MCF 10A (cell line): ENCODE measurements at regions not wholly inside any gene's neighbourhood (a gene's known extent, or its start where the extent isn't known, plus 50 kb on each side); places are given as distances from the start of the nearest gene placed in this dataset.

Experiments
- BruUV-seq: library from RNA; stranded (reverse); fragments of 400-500 nt; replicated peaks from 2 replicates; lab custom pipeline; 2021; lab: Mats Ljungman, UMichigan
- CTCF ChIA-PET: fragments of 300-600 bp; sonication (Branson Sonifier 250); formaldehyde crosslinking; extraction: SDS; loops from one replicate; lab custom pipeline; 2021; ENCODE audit warnings: antibody characterized with exemption, inconsistent platforms; lab: Yijun Ruan, JAX
- POLR2A ChIA-PET: fragments of 300-600, 350-650 bp; sonication (Branson Sonifier 250); formaldehyde crosslinking; extraction: SDS; loops from one replicate; lab custom pipeline; 2020; ENCODE audit warnings: antibody characterized with exemption, inconsistent platforms; lab: Yijun Ruan, JAX
- DNase-seq: peaks from one replicate; pipeline ENCODE4 v3.0.0-alpha.2; 2018; ENCODE audit not compliant: unreplicated experiment
- H3K27ac Mint-ChIP-seq: one replicate; pipeline ENCODE4 v1.8.0; 2022; ENCODE audit warnings: mild to moderate bottlenecking, low read depth, mixed read lengths; ENCODE audit not compliant: unreplicated experiment
- H3K27me3 Mint-ChIP-seq: one replicate; pipeline ENCODE4 v1.8.0; 2022; ENCODE audit warnings: mixed read lengths; ENCODE audit not compliant: insufficient read depth, unreplicated experiment
- H3K36me3 Mint-ChIP-seq: one replicate; pipeline ENCODE4 v1.8.0; 2022; ENCODE audit warnings: mild to moderate bottlenecking, moderate library complexity, mixed read lengths; ENCODE audit not compliant: insufficient read depth, unreplicated experiment
- H3K4me1 Mint-ChIP-seq: one replicate; pipeline ENCODE4 v1.8.0; 2022; ENCODE audit warnings: mixed read lengths; ENCODE audit not compliant: insufficient read depth, unreplicated experiment
- H3K4me3 Mint-ChIP-seq: one replicate; pipeline ENCODE4 v1.8.0; 2022; ENCODE audit warnings: mild to moderate bottlenecking, moderate library complexity, mixed read lengths; ENCODE audit not compliant: unreplicated experiment
- H3K9me3 Mint-ChIP-seq: one replicate; pipeline ENCODE4 v1.8.0; 2022; ENCODE audit warnings: mixed read lengths; ENCODE audit not compliant: unreplicated experiment
- CTCF ChIP-seq: fragments of 200-600 bp; IDR thresholded peaks from one replicate; pipeline ENCODE4 v1.8.0; 2022; ENCODE audit warnings: antibody characterized with exemption, mild to moderate bottlenecking; ENCODE audit not compliant: unreplicated experiment
- intact Hi-C: fragments of 100-400 bp; cut with micrococcal nuclease; formaldehyde crosslinking; loops from 2 replicates; pipeline ENCODE4 v1.14.1; 2022

- no peak overlapping the region for H3K27ac Mint-ChIP-seq
- H3K4me3 Mint-ChIP-seq: no peak overlapping the region
- POLR2A ChIA-PET: interaction anchor here (0.5 to 0.7 kb wide), 2 partner anchors 75 to 308 kb away, joined by 3 read pairs; no protein-coding TSS in a partner anchor
- BruUV-seq: no TSS peak
- H3K36me3 Mint-ChIP-seq: no peaks in the 10 kb centered on the region
- no peaks in the 10 kb centered on the region for H3K27me3 Mint-ChIP-seq
- H3K4me1 Mint-ChIP-seq: no peaks in the 10 kb centered on the region
- TF ChIP-seq CTCF: no peak
- no peaks in the 10 kb centered on the region for H3K9me3 Mint-ChIP-seq
- CTCF ChIA-PET: interaction anchor here (0.6 kb wide), 1 partner anchor 554 kb away, joined by 3 read pairs; no protein-coding TSS in a partner anchor
- intact Hi-C loops: no loop called here
- no peak for DNase-seq
These were observed 557.6 kb downstream of the IGSF11 start for GRCh38 chr3:118476885-118477618.

GRCh38 chr3:118477768-118478167 is 556.9 kb downstream of the IGSF11 start:
- no peak for DNase-seq
- CTCF ChIA-PET: no interaction called here
- Mint-ChIP-seq H3K4me1 (no peaks in the 10 kb centered on the region), H3K4me3 (no peak overlapping the region), H3K36me3 (no peaks in the 10 kb centered on the region), H3K9me3 (no peaks in the 10 kb centered on the region), H3K27ac (no peak overlapping the region), H3K27me3 (no peaks in the 10 kb centered on the region)
- no TSS peak for BruUV-seq
- POLR2A ChIA-PET: interaction anchor here (0.7 kb wide), 1 partner anchor 75 kb away, joined by 3 read pairs; no protein-coding TSS in a partner anchor
- intact Hi-C loops: no loop called here
- no peak for TF ChIP-seq CTCF

- intact Hi-C loops: no loop called here
- Mint-ChIP-seq H3K27me3 (no peaks in the 10 kb centered on the region), H3K4me3 (no peak overlapping the region), H3K36me3 (no peaks in the 10 kb centered on the region), H3K27ac (no peak overlapping the region), H3K9me3 (no peaks in the 10 kb centered on the region), H3K4me1 (no peaks in the 10 kb centered on the region)
- no peak for TF ChIP-seq CTCF
- no peak for DNase-seq
- BruUV-seq: no TSS peak
- ChIA-PET POLR2A (no interaction called here), CTCF (no interaction called here)
These were observed 555.9 kb downstream of the IGSF11 start for GRCh38 chr3:118478706-118479276.

- Mint-ChIP-seq H3K4me1 (no peaks in the 10 kb centered on the region), H3K27ac (no peak overlapping the region), H3K9me3 (no peaks in the 10 kb centered on the region), H3K4me3 (no peak overlapping the region), H3K36me3 (no peaks in the 10 kb centered on the region), H3K27me3 (no peaks in the 10 kb centered on the region)
- intact Hi-C loops: no loop called here
- BruUV-seq: no TSS peak
- DNase-seq: no peak
- CTCF ChIA-PET: interaction anchor here (0.5 kb wide), 1 partner anchor 125 kb away, joined by 3 read pairs; no protein-coding TSS in a partner anchor
- POLR2A ChIA-PET: no interaction called here
- TF ChIP-seq CTCF: no peak
These were observed 555.3 kb downstream of the IGSF11 start for GRCh38 chr3:118479376-118479775.
